HG03457 (cell line): ENCODE measurements at regions not wholly inside any gene's neighbourhood (a gene's known extent, or its start where the extent isn't known, plus 50 kb on each side); places are given as distances from the start of the nearest gene placed in this dataset.
"Not testable (repeated sequence)": the region's sequence is repeated elsewhere in the genome, so short reads cannot be mapped to it uniquely, and the experiment has no call there.

Experiments used
- ATAC-seq: cut with Tn5 transposase; IDR thresholded peaks from one replicate; pipeline ENCODE4 v1.9.1; 2021; ENCODE audit warnings: moderate number of reproducible peaks; ENCODE audit not compliant: unreplicated experiment

GRCh38 chr21:25531538-25532250, 75.6 kb downstream of the MRPL39 start:
- ATAC-seq: not testable (repeated sequence)

GRCh38 chr21:25528515-25528914, 78.8 kb downstream of the MRPL39 start:
- no peak for ATAC-seq

- ATAC-seq: no peak
Observed at GRCh38 chr21:25518491-25518911, 88.8 kb downstream of the MRPL39 start.

GRCh38 chr21:25515484-25516405, 91.5 kb downstream of the MRPL39 start:
- no peak for ATAC-seq

- no peak for ATAC-seq
Observed at GRCh38 chr21:25513810-25514209, 93.5 kb downstream of the MRPL39 start.

GRCh38 chr21:25512095-25513081, 94.9 kb downstream of the MRPL39 start:
- no peak for ATAC-seq

GRCh38 chr21:25509862-25510261, 97.4 kb downstream of the MRPL39 start:
- ATAC-seq: no peak

GRCh38 chr21:25508364-25508763, 98.9 kb downstream of the MRPL39 start:
- no peak for ATAC-seq

- ATAC-seq: no peak
Observed at GRCh38 chr21:25507522-25507921, 99.8 kb downstream of the MRPL39 start.

GRCh38 chr21:25506887-25507286, 100.4 kb downstream of the MRPL39 start:
- ATAC-seq: no peak

GRCh38 chr21:25506261-25506660, 101.0 kb downstream of the MRPL39 start:
- no peak for ATAC-seq

GRCh38 chr21:25503981-25504380, 103.3 kb downstream of the MRPL39 start:
- ATAC-seq: no peak

GRCh38 chr21:25501996-25502665, 105.2 kb downstream of the MRPL39 start:
- ATAC-seq: peak; percentile 73

GRCh38 chr21:25501462-25501861, 105.8 kb downstream of the MRPL39 start:
- peak; percentile 6 for ATAC-seq

GRCh38 chr21:25500598-25500997, 106.7 kb downstream of the MRPL39 start:
- no peak for ATAC-seq

- ATAC-seq: no peak
Observed at GRCh38 chr21:25496825-25497482, 110.3 kb downstream of the MRPL39 start.

GRCh38 chr21:25494804-25495203, 112.5 kb downstream of the MRPL39 start:
- ATAC-seq: no peak

GRCh38 chr21:25493722-25494121, 113.6 kb downstream of the MRPL39 start:
- ATAC-seq: no peak

GRCh38 chr21:25491267-25491666, 116.0 kb downstream of the MRPL39 start:
- ATAC-seq: no peak

- no peak for ATAC-seq
Observed at GRCh38 chr21:25490742-25491141, 116.5 kb downstream of the MRPL39 start.
